ENCODE measurements at regions not wholly inside any gene's neighbourhood (a gene's known extent, or its start where the extent isn't known, plus 50 kb on each side); places are given as distances from the start of the nearest gene placed in this dataset.
"Not testable (repeated sequence)": the region's sequence is repeated elsewhere in the genome, so short reads cannot be mapped to it uniquely, and the experiment has no call there.

GRCh38 chr6:74891349-74891831 is 314.5 kb downstream of the COL12A1 start:
- intact Hi-C loops (cut with DNase I): no loop called here
- no peak for DNase-seq

GRCh38 chr6:74889635-74890034 is 316.2 kb downstream of the COL12A1 start:
- DNase-seq: no peak
- intact Hi-C loops (cut with DNase I): no loop called here

- intact Hi-C loops (cut with DNase I): not testable (repeated sequence)
- peak in 2 of 10 donors; percentile 61 to 67 for DNase-seq
Observed at GRCh38 chr6:74888741-74889140, 317.1 kb downstream of the COL12A1 start.

- no peak for DNase-seq
- intact Hi-C loops (cut with DNase I): no loop called here
Observed at GRCh38 chr6:74879976-74880375, 325.9 kb downstream of the COL12A1 start.

- no peak for DNase-seq
- intact Hi-C loops (cut with DNase I): no loop called here
Observed at GRCh38 chr6:74879234-74879633, 326.6 kb downstream of the COL12A1 start.

- DNase-seq: no peak
- intact Hi-C loops (cut with DNase I): no loop called here
Observed at GRCh38 chr6:74875193-74875592, 330.7 kb downstream of the COL12A1 start.

- intact Hi-C loops (cut with DNase I): no loop called here
- DNase-seq: no peak
Observed at GRCh38 chr6:74872754-74873476, 332.9 kb downstream of the COL12A1 start.

GRCh38 chr6:74871757-74872156 is 334.1 kb downstream of the COL12A1 start:
- intact Hi-C loops (cut with DNase I): no loop called here
- DNase-seq: no peak

GRCh38 chr6:74870403-74870802 is 335.4 kb downstream of the COL12A1 start:
- DNase-seq: no peak
- intact Hi-C loops (cut with DNase I): no loop called here

- DNase-seq: no peak
- intact Hi-C loops (cut with DNase I): no loop called here
Observed at GRCh38 chr6:74867291-74867690, 338.6 kb downstream of the COL12A1 start.

- DNase-seq: no peak
- intact Hi-C loops (cut with DNase I): no loop called here
Observed at GRCh38 chr6:74863968-74864367, 341.9 kb downstream of the COL12A1 start.

- no peak for DNase-seq
- intact Hi-C loops (cut with DNase I): no loop called here
Observed at GRCh38 chr6:74860456-74860855, 345.4 kb downstream of the COL12A1 start.

GRCh38 chr6:74857157-74857556 is 348.7 kb downstream of the COL12A1 start:
- intact Hi-C loops (cut with DNase I): no loop called here
- DNase-seq: no peak

GRCh38 chr6:74853991-74854390 is 351.9 kb downstream of the COL12A1 start:
- intact Hi-C loops (cut with DNase I): no loop called here
- DNase-seq: no peak

GRCh38 chr6:74851596-74851995 is 354.3 kb downstream of the COL12A1 start:
- no peak for DNase-seq
- intact Hi-C loops (cut with DNase I): no loop called here

GRCh38 chr6:74840953-74841352 is 364.9 kb downstream of the COL12A1 start:
- intact Hi-C loops (cut with DNase I): no loop called here
- DNase-seq: peak in 1 of 10 donors; percentile 54

- intact Hi-C loops (cut with DNase I): no loop called here
- DNase-seq: no peak
Observed at GRCh38 chr6:74834967-74835366, 370.9 kb downstream of the COL12A1 start.

GRCh38 chr6:74826263-74826662 is 379.6 kb downstream of the COL12A1 start:
- intact Hi-C loops (cut with DNase I): no loop called here

GRCh38 chr6:74814440-74814839 is 391.4 kb downstream of the COL12A1 start:
- DNase-seq: peak in 5 of 10 donors; percentile 7 to 86 (median 74)
- intact Hi-C loops (cut with DNase I): no loop called here

More at GRCh38 chr6:74826263-74826662, 379.6 kb downstream of the COL12A1 start:
- DNase-seq: no peak

- intact Hi-C loops (cut with DNase I): no loop called here
- no peak for DNase-seq
Observed at GRCh38 chr6:74807674-74808073, 398.2 kb downstream of the COL12A1 start.

GRCh38 chr6:74805916-74806696 is 399.7 kb downstream of the COL12A1 start:
- no peak for DNase-seq
- intact Hi-C loops (cut with DNase I): no loop called here

- no peak for DNase-seq
- intact Hi-C loops (cut with DNase I): no loop called here
Observed at GRCh38 chr6:74798302-74798701, 407.6 kb downstream of the COL12A1 start.
